HEK293 (cell line): ENCODE measurements at regions not wholly inside any gene's neighbourhood (a gene's known extent, or its start where the extent isn't known, plus 50 kb on each side); places are given as distances from the start of the nearest gene placed in this dataset.

Experiments used
- ZFP37 ChIP-seq: fragments of 450-650 bp; formaldehyde crosslinking; IDR thresholded peaks from 2 replicates; pipeline ENCODE4 v1.5.1; 2016; ENCODE audit warnings: missing biosample characterization, missing genetic modification characterization
- TF ChIP-seq, protein P1 (sequence below): fragments of 450-650 bp; formaldehyde crosslinking; IDR thresholded peaks from 2 replicates; pipeline ENCODE4 v1.5.1; 2016; ENCODE audit warnings: missing biosample characterization, missing genetic modification characterization
- TF ChIP-seq, protein P2 (sequence below): sonication (generic); formaldehyde crosslinking; IDR thresholded peaks from 2 replicates; pipeline ENCODE4 v1.8.1; 2022; ENCODE audit warnings: mild to moderate bottlenecking, moderate library complexity, missing genetic modification reagents

DNA sequence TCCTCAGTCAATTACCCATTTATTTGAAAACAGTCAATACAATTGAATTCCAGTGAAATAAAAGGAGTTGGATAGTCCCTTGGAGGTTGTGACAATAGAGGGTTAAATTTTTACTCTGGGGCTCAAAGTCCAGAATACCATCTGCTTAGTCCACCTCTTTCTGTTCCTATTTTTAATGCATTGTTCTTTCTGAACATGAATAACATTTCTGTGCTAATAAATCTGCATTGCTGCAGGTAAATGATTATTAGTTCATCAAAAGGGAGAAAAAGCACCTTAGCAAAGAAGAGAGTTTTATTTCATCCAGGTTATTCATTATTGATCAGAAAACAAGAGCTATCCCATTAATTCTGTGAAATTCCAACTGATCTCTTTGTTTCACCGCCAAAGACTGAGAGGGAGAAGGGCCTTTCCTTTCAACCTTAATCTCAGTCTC lies 166.1 kb upstream of the OLIG3 start:
- TF ChIP-seq, protein P1, sequence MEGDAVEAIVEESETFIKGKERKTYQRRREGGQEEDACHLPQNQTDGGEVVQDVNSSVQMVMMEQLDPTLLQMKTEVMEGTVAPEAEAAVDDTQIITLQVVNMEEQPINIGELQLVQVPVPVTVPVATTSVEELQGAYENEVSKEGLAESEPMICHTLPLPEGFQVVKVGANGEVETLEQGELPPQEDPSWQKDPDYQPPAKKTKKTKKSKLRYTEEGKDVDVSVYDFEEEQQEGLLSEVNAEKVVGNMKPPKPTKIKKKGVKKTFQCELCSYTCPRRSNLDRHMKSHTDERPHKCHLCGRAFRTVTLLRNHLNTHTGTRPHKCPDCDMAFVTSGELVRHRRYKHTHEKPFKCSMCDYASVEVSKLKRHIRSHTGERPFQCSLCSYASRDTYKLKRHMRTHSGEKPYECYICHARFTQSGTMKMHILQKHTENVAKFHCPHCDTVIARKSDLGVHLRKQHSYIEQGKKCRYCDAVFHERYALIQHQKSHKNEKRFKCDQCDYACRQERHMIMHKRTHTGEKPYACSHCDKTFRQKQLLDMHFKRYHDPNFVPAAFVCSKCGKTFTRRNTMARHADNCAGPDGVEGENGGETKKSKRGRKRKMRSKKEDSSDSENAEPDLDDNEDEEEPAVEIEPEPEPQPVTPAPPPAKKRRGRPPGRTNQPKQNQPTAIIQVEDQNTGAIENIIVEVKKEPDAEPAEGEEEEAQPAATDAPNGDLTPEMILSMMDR (tag by site-specific recombination), result no peak
- TF ChIP-seq, protein P2, sequence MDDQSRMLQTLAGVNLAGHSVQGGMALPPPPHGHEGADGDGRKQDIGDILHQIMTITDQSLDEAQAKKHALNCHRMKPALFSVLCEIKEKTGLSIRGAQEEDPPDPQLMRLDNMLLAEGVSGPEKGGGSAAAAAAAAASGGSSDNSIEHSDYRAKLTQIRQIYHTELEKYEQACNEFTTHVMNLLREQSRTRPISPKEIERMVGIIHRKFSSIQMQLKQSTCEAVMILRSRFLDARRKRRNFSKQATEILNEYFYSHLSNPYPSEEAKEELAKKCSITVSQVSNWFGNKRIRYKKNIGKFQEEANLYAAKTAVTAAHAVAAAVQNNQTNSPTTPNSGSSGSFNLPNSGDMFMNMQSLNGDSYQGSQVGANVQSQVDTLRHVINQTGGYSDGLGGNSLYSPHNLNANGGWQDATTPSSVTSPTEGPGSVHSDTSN (CRISPR knock-in tag), result no peak
- TF ChIP-seq ZFP37 (tag by site-specific recombination), result no peak
